Kidney epithelial cell (primary cell): ENCODE measurements at regions not wholly inside any gene's neighbourhood (a gene's known extent, or its start where the extent isn't known, plus 50 kb on each side); places are given as distances from the start of the nearest gene placed in this dataset.

ENCODE experiments used
- DNase-seq: peaks from one replicate; pipeline ENCODE4 v3.0.0-alpha.2; 2010; ENCODE audit warnings: low read depth
- H3K27me3 ChIP-seq: 2 replicates; pipeline ENCODE4 v1.6.0; 2011; ENCODE audit warnings: low read length; ENCODE audit not compliant: control insufficient read depth, insufficient read depth
- H3K36me3 ChIP-seq: 2 replicates; pipeline ENCODE4 v1.5.1; 2011; ENCODE audit warnings: low read length; ENCODE audit not compliant: control insufficient read depth, insufficient read depth
- H3K4me3 ChIP-seq: 2 replicates; pipeline ENCODE4 v1.5.1; 2011; ENCODE audit warnings: low read depth, mild to moderate bottlenecking, control low read depth, low read length
- TF ChIP-seq, protein P1 (sequence below): IDR thresholded peaks from 2 replicates; pipeline ENCODE4 v1.5.1; 2011; ENCODE audit warnings: mild to moderate bottlenecking, moderate library complexity, low read length, control low read depth, inconsistent platforms; ENCODE audit not compliant: insufficient read depth, poor library complexity, severe bottlenecking

DNA sequence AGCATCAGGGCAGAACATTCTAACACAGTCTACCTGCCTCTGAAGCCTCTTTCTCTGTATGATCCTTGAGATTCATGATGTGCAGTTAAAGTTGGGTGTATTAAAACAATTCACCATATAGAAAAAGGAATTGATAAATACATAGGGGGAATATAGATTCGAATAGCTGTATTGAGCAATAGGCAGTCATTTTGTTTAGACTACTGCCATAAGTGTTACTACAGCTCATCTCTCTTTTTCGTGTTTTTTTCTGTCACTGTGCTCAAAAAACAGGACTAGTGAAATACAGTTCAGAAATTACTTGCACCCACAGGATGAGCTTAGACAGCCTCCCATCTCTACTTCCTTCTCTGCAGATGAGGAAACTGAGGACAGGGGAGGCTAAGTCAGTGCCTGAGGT, 144.6 kb upstream of the FBN2 start:
- no peak for DNase-seq
- Histone ChIP-seq H3K4me3 (no peak overlapping the region), H3K27me3 (no peaks in the 10 kb centered on the region), H3K36me3 (no peaks in the 10 kb centered on the region)
- TF ChIP-seq, protein P1, sequence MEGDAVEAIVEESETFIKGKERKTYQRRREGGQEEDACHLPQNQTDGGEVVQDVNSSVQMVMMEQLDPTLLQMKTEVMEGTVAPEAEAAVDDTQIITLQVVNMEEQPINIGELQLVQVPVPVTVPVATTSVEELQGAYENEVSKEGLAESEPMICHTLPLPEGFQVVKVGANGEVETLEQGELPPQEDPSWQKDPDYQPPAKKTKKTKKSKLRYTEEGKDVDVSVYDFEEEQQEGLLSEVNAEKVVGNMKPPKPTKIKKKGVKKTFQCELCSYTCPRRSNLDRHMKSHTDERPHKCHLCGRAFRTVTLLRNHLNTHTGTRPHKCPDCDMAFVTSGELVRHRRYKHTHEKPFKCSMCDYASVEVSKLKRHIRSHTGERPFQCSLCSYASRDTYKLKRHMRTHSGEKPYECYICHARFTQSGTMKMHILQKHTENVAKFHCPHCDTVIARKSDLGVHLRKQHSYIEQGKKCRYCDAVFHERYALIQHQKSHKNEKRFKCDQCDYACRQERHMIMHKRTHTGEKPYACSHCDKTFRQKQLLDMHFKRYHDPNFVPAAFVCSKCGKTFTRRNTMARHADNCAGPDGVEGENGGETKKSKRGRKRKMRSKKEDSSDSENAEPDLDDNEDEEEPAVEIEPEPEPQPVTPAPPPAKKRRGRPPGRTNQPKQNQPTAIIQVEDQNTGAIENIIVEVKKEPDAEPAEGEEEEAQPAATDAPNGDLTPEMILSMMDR: no peak

- DNase-seq: no peak
- Histone ChIP-seq H3K36me3 (no peaks in the 10 kb centered on the region), H3K4me3 (no peak overlapping the region), H3K27me3 (no peaks in the 10 kb centered on the region)
- TF ChIP-seq, protein P1: no peak
These were observed 146.9 kb upstream of the FBN2 start for GRCh38 chr5:128684961-128685360.

DNA sequence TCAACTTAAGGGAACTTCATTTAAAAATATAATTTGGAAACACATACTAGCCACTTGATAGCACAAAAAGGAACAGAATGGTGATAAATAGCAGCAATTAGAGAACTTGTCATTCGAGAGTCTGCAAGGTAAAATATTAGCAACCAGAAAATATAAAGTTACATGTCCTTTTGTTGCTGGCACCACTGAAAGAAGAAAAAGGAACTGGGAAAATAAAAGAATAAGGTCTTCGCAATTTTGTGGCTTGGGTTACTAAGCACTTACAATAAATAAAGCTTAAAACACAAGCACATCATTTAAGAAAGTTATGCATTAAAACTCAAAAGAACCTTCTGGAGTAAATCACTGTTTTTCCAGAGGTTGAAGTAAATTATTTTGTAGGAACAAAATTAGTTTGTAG, 149.9 kb upstream of the FBN2 start:
- TF ChIP-seq, protein P1: no peak
- no peak for DNase-seq

DNA sequence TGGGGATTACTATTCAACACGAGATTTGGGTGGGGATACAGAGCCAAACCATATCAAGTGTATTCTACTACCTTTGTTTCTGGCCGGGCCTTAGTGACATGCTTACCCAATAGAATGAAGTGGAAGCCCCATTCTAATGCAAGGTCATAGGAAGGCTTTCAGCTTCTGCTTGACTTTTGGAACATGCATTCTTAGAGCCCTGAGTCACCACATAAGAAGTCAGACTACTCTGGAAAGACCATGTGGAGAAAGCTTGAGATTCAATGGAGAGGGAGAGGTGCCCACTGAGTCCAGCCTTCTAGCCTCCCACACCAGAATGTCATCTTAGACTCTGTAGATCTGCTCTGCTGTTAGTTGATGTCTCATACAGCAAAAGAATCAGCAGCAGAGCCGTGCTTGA, 155.7 kb upstream of the FBN2 start:
- H3K4me3 ChIP-seq: no peak overlapping the region
- no peak for DNase-seq
- H3K36me3 ChIP-seq: no peaks in the 10 kb centered on the region
- TF ChIP-seq, protein P1: no peak
- no peaks in the 10 kb centered on the region for H3K27me3 ChIP-seq

More for the DNA sequence above, 149.9 kb upstream of the FBN2 start:
- H3K36me3 ChIP-seq: no peaks in the 10 kb centered on the region
- no peaks in the 10 kb centered on the region for H3K27me3 ChIP-seq
- H3K4me3 ChIP-seq: no peak overlapping the region

DNA sequence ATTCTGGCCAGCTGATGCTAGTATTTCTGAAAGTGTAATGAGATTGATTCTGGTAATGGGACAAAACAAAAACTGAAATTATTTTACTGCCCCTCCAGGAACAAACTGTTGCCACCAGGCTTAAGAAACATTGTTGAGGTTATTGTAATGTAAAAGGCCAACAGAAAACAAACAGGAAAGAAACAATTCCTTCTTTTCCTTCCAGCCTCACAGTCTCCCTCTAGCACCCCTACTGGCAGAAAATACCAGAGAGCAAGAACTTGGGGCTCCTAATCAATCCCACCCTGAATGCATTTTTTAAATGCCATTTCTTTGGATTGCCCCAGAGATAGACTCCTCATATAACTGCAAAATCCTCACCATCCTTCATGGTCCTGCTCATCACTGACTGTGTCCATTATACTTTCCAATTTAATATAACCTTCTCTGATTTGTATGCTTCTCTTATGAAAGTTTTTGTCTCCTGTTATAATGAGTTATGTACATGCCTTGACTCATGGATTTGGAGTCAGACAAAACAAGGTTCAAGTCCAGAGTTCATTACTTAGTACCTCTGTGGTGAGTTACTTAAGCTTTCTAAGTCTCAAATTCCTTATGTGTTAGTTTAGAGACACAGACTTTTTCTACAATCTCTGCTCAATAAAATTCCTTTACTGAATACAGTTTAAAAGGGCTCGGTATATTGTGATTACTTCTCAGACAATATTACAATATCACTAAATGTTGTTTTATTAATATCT, 157.9 kb upstream of the FBN2 start:
- Histone ChIP-seq H3K36me3 (no peaks in the 10 kb centered on the region), H3K27me3 (no peaks in the 10 kb centered on the region), H3K4me3 (no peak overlapping the region)
- no peak for DNase-seq
- TF ChIP-seq, protein P1: peak; percentile 49

- H3K36me3 ChIP-seq: no peaks in the 10 kb centered on the region
- no peak for DNase-seq
- H3K4me3 ChIP-seq: no peak overlapping the region
- H3K27me3 ChIP-seq: no peaks in the 10 kb centered on the region
- TF ChIP-seq, protein P1: no peak
These were observed 163.3 kb upstream of the FBN2 start for GRCh38 chr5:128701301-128701700.
